OCI-LY1 (cell line): ENCODE measurements at regions not wholly inside any gene's neighbourhood (a gene's known extent, or its start where the extent isn't known, plus 50 kb on each side); places are given as distances from the start of the nearest gene placed in this dataset.

Experiments used
- H2AFZ ChIP-seq: fragments of 200-600 bp; sonication (generic), shearing (Covaris generic); 2 replicates; pipeline ENCODE4 v1.6.0; 2014; ENCODE audit warnings: antibody characterized with exemption, mild to moderate bottlenecking, low read length
- H3F3A ChIP-seq: fragments of 200-600 bp; sonication (generic), shearing (Covaris generic); 2 replicates; pipeline ENCODE4 v1.6.0; 2014; ENCODE audit warnings: mild to moderate bottlenecking, antibody characterized with exemption, low read length, moderate library complexity; ENCODE audit not compliant: insufficient read depth
- H3K27ac ChIP-seq: fragments of 200-600 bp; sonication (generic); 2 replicates; pipeline ENCODE4 v1.5.1; 2014; ENCODE audit warnings: low read length, mixed run types, mild to moderate bottlenecking, low read depth; ENCODE audit not compliant: poor library complexity, severe bottlenecking
- H3K27me3 ChIP-seq: fragments of 200-600 bp; sonication (generic); 2 replicates; pipeline ENCODE4 v1.6.0; 2014; ENCODE audit warnings: antibody characterized with exemption, mild to moderate bottlenecking, low read length, moderate library complexity; ENCODE audit not compliant: insufficient read depth
- H3K36me3 ChIP-seq: fragments of 200-600 bp; sonication (generic); 2 replicates; pipeline ENCODE4 v1.6.1; 2014; ENCODE audit warnings: mild to moderate bottlenecking, antibody characterized with exemption, low read length, moderate library complexity, mixed read lengths; ENCODE audit not compliant: insufficient read depth
- H3K4me1 ChIP-seq: fragments of 200-600 bp; sonication (generic); 2 replicates; pipeline ENCODE4 v1.5.1; 2014; ENCODE audit warnings: mild to moderate bottlenecking, low read length, moderate library complexity; ENCODE audit not compliant: insufficient read depth, severe bottlenecking
- H3K4me2 ChIP-seq: fragments of 200-600 bp; sonication (generic), shearing (Covaris generic); 2 replicates; pipeline ENCODE4 v1.6.1; 2014; ENCODE audit warnings: low read length
- H3K4me3 ChIP-seq: fragments of 200-600 bp; sonication (generic); 2 replicates; pipeline ENCODE4 v1.5.1; 2014; ENCODE audit warnings: low read length, low read depth, mild to moderate bottlenecking, mixed read lengths; ENCODE audit not compliant: poor library complexity, severe bottlenecking
- H3K79me2 ChIP-seq: fragments of 200-600 bp; shearing (Covaris generic); 2 replicates; pipeline ENCODE4 v1.6.1; 2016; ENCODE audit warnings: mixed run types, low read length, mixed read lengths; ENCODE audit not compliant: insufficient read depth
- H3K9ac ChIP-seq: fragments of 200-600 bp; sonication (generic), shearing (Covaris generic); 2 replicates; pipeline ENCODE4 v1.6.1; 2014; ENCODE audit warnings: mild to moderate bottlenecking, low read length, mixed read lengths
- H3K9me2 ChIP-seq: fragments of 200-600 bp; sonication (generic), shearing (Covaris generic); 2 replicates; pipeline ENCODE4 v1.6.1; 2014; ENCODE audit warnings: low read depth, mild to moderate bottlenecking, low read length, mixed read lengths
- H3K9me3 ChIP-seq: fragments of 200-600 bp; shearing (Covaris generic); 2 replicates; pipeline ENCODE4 v1.6.1; 2014; ENCODE audit warnings: low read length, mixed read lengths
- H4K20me1 ChIP-seq: fragments of 200-600 bp; sonication (generic), shearing (Covaris generic); 2 replicates; pipeline ENCODE4 v1.6.0; 2016; ENCODE audit warnings: mild to moderate bottlenecking, low read length; ENCODE audit not compliant: insufficient read depth
- EZH2 ChIP-seq: fragments of 200-600 bp; sonication (generic), shearing (Covaris generic); IDR thresholded peaks from 2 replicates; pipeline ENCODE4 v1.8.0; 2017; ENCODE audit warnings: borderline replicate concordance, mixed run types, mild to moderate bottlenecking, antibody characterized with exemption, low read length, moderate library complexity, mixed read lengths
- TF ChIP-seq, protein P1 (sequence below): fragments of 200-600 bp; sonication (generic), shearing (Covaris generic); IDR thresholded peaks from 2 replicates; pipeline ENCODE4 v1.5.1; 2017; ENCODE audit warnings: mild to moderate bottlenecking, antibody characterized with exemption, low read length, moderate library complexity, mixed read lengths

GRCh38 chr7:22066522-22066921 lies 120.8 kb upstream of the CDCA7L start:
- Histone ChIP-seq H3K27ac (no peak overlapping the region), H3F3A (no peaks in the 10 kb centered on the region), H4K20me1 (no peaks in the 10 kb centered on the region), H3K9me3 (no peaks in the 10 kb centered on the region), H3K4me3 (no peak overlapping the region), H3K27me3 (no peaks in the 10 kb centered on the region; the same call in 1 of the 2 replicates), H3K79me2 (no peaks in the 10 kb centered on the region), H3K9me2 (no peaks in the 10 kb centered on the region), H3K4me2 (no peak overlapping the region), H3K9ac (no peak overlapping the region), H3K36me3 (no peaks in the 10 kb centered on the region), H2AFZ (no peak overlapping the region), H3K4me1 (no peaks in the 10 kb centered on the region)
- TF ChIP-seq EZH2, result no peak
- TF ChIP-seq, protein P1, sequence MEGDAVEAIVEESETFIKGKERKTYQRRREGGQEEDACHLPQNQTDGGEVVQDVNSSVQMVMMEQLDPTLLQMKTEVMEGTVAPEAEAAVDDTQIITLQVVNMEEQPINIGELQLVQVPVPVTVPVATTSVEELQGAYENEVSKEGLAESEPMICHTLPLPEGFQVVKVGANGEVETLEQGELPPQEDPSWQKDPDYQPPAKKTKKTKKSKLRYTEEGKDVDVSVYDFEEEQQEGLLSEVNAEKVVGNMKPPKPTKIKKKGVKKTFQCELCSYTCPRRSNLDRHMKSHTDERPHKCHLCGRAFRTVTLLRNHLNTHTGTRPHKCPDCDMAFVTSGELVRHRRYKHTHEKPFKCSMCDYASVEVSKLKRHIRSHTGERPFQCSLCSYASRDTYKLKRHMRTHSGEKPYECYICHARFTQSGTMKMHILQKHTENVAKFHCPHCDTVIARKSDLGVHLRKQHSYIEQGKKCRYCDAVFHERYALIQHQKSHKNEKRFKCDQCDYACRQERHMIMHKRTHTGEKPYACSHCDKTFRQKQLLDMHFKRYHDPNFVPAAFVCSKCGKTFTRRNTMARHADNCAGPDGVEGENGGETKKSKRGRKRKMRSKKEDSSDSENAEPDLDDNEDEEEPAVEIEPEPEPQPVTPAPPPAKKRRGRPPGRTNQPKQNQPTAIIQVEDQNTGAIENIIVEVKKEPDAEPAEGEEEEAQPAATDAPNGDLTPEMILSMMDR, result no peak

- no peaks in the 10 kb centered on the region for H3K4me1 ChIP-seq
These were observed 119.1 kb upstream of the CDCA7L start for GRCh38 chr7:22064816-22065215.

DNA sequence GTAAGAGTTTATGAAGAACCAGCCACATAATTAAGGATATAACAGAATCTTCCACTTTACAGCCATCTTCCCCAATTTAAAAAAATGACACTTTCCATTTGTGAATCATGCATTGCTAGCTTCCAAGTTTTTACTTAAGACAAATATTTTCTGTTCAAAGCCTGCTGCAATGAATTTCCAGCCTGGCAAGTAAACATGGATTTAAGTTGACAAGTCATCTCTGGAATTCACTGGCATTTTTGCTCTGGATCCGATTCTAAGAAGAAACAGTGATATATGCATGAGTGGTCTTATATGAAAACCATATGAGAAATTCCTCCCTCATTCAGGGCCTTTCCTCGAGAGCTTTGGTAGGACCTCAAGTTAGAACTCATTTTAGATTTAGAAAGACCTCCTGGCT lies 116.1 kb upstream of the CDCA7L start:
- no peak overlapping the region for H3K9ac ChIP-seq
- no peak overlapping the region for H2AFZ ChIP-seq
- H4K20me1 ChIP-seq, result no peaks in the 10 kb centered on the region
- H3K27ac ChIP-seq, result no peak overlapping the region
- TF ChIP-seq, protein P1, result no peak
- TF ChIP-seq EZH2, result no peak
- no peaks in the 10 kb centered on the region for H3K79me2 ChIP-seq
- H3K9me3 ChIP-seq, result no peaks in the 10 kb centered on the region
- no peak overlapping the region for H3K4me2 ChIP-seq
- no peaks in the 10 kb centered on the region for H3K9me2 ChIP-seq
- H3K4me3 ChIP-seq, result no peak overlapping the region
- no peaks in the 10 kb centered on the region for H3K36me3 ChIP-seq
- peaks cover 10% of the 10 kb centered on the region; the same call in 1 of the 2 replicates for H3K27me3 ChIP-seq
- no peaks in the 10 kb centered on the region for H3F3A ChIP-seq
- H3K4me1 ChIP-seq, result no peaks in the 10 kb centered on the region

More at GRCh38 chr7:22064816-22065215, 119.1 kb upstream of the CDCA7L start:
- no peak overlapping the region for H2AFZ ChIP-seq
- no peaks in the 10 kb centered on the region for H3F3A ChIP-seq
- TF ChIP-seq, protein P1, result no peak
- TF ChIP-seq EZH2, result no peak
- H3K36me3 ChIP-seq, result no peaks in the 10 kb centered on the region
- peaks cover 5% of the 10 kb centered on the region; the same call in 1 of the 2 replicates for H3K27me3 ChIP-seq
- H3K9ac ChIP-seq, result no peak overlapping the region
- H3K79me2 ChIP-seq, result no peaks in the 10 kb centered on the region
- H3K27ac ChIP-seq, result no peak overlapping the region
- H3K4me2 ChIP-seq, result no peak overlapping the region
- H3K9me2 ChIP-seq, result no peaks in the 10 kb centered on the region
- H3K9me3 ChIP-seq, result no peaks in the 10 kb centered on the region
- H4K20me1 ChIP-seq, result no peaks in the 10 kb centered on the region
- no peak overlapping the region for H3K4me3 ChIP-seq
